ENCODE measurements at regions not wholly inside any gene's neighbourhood (a gene's known extent, or its start where the extent isn't known, plus 50 kb on each side); places are given as distances from the start of the nearest gene placed in this dataset.

- Mint-ChIP-seq H3K36me3 (no peaks in the 10 kb centered on the region), H3K4me1 (ENCODE audit: unreplicated experiment) (peaks cover 9% of the 10 kb centered on the region), H3K4me3 (no peak overlapping the region), H3K9me3 (no peaks in the 10 kb centered on the region), H3K27ac (no peak overlapping the region), H3K27me3 (no peaks in the 10 kb centered on the region)
- no peak for DNase-seq (ENCODE audit: extremely low spot score, unreplicated experiment)
- TF ChIP-seq CTCF (conservative IDR thresholded peaks at IDR 0.05) = no peak
Measured at GRCh38 chr12:65647074-65647473, 177.2 kb upstream of the HMGA2 start.

GRCh38 chr12:65648461-65648860 lies 175.8 kb upstream of the HMGA2 start:
- no peaks in the 10 kb centered on the region for H3K9me3 Mint-ChIP-seq
- no peak for TF ChIP-seq CTCF (conservative IDR thresholded peaks at IDR 0.05)
- peaks cover 9% of the 10 kb centered on the region for H3K4me1 Mint-ChIP-seq (ENCODE audit: unreplicated experiment)
- DNase-seq (ENCODE audit: extremely low spot score, unreplicated experiment) = no peak
- no peak overlapping the region for H3K27ac Mint-ChIP-seq
- H3K4me3 Mint-ChIP-seq = no peak overlapping the region
- H3K36me3 Mint-ChIP-seq = no peaks in the 10 kb centered on the region
- no peaks in the 10 kb centered on the region for H3K27me3 Mint-ChIP-seq

GRCh38 chr12:65649126-65649525 lies 175.2 kb upstream of the HMGA2 start:
- no peaks in the 10 kb centered on the region for H3K9me3 Mint-ChIP-seq
- H3K4me1 Mint-ChIP-seq (ENCODE audit: unreplicated experiment) = peaks cover 3% of the 10 kb centered on the region
- no peak for DNase-seq (ENCODE audit: extremely low spot score, unreplicated experiment)
- H3K36me3 Mint-ChIP-seq = no peaks in the 10 kb centered on the region
- TF ChIP-seq CTCF (conservative IDR thresholded peaks at IDR 0.05) = no peak
- no peak overlapping the region for H3K27ac Mint-ChIP-seq
- no peaks in the 10 kb centered on the region for H3K27me3 Mint-ChIP-seq
- no peak overlapping the region for H3K4me3 Mint-ChIP-seq

- Mint-ChIP-seq H3K27me3 (no peaks in the 10 kb centered on the region), H3K4me1 (ENCODE audit: unreplicated experiment) (peaks cover 10% of the 10 kb centered on the region), H3K9me3 (no peaks in the 10 kb centered on the region), H3K27ac (no peak overlapping the region), H3K36me3 (no peaks in the 10 kb centered on the region), H3K4me3 (no peak overlapping the region)
- DNase-seq (ENCODE audit: extremely low spot score, unreplicated experiment) = no peak
- TF ChIP-seq CTCF (conservative IDR thresholded peaks at IDR 0.05) = no peak
Measured at GRCh38 chr12:65651060-65651459, 173.2 kb upstream of the HMGA2 start.

GRCh38 chr12:65653321-65653720 lies 171.0 kb upstream of the HMGA2 start:
- DNase-seq (ENCODE audit: extremely low spot score, unreplicated experiment) = no peak
- Mint-ChIP-seq H3K9me3 (no peaks in the 10 kb centered on the region), H3K27me3 (no peaks in the 10 kb centered on the region), H3K36me3 (no peaks in the 10 kb centered on the region), H3K4me3 (no peak overlapping the region), H3K4me1 (ENCODE audit: unreplicated experiment) (peaks cover 16% of the 10 kb centered on the region), H3K27ac (no peak overlapping the region)
- no peak for TF ChIP-seq CTCF (conservative IDR thresholded peaks at IDR 0.05)

Measured in type B pancreatic cell (in vitro differentiated cells).